Cardiac muscle cell (in vitro differentiated cells and primary cell): ENCODE measurements at regions not wholly inside any gene's neighbourhood (a gene's known extent, or its start where the extent isn't known, plus 50 kb on each side); places are given as distances from the start of the nearest gene placed in this dataset.

Experiments used
- DNase-seq, 2 donors: peaks; one replicate each; pipeline versions ENCODE4 v3.0.0 to v3.0.0-alpha.2; 2010 to 2017; ENCODE audit warnings: low read depth in 1 of 2, low spot score in 1 of 2
- H3K27ac ChIP-seq: fragments of 200-600 bp; sonication (generic); 2 replicates; pipeline ENCODE4 v1.5.1; 2016
- H3K27me3 ChIP-seq: fragments of 200-600 bp; sonication (generic); 2 replicates; pipeline ENCODE4 v1.6.0; 2016; ENCODE audit warnings: control low read depth
- H3K36me3 ChIP-seq: fragments of 200-600 bp; sonication (generic); 2 replicates; pipeline ENCODE4 v1.5.1; 2016; ENCODE audit warnings: control low read depth
- H3K4me1 ChIP-seq: fragments of 200-600 bp; sonication (generic); 2 replicates; pipeline ENCODE4 v1.8.1; 2017; ENCODE audit warnings: low read depth, mild to moderate bottlenecking, mixed run types
- H3K4me3 ChIP-seq: fragments of 200-600 bp; sonication (generic); 2 replicates; pipeline ENCODE4 v1.5.1; 2016; ENCODE audit warnings: mild to moderate bottlenecking
- H3K9me3 ChIP-seq: fragments of 200-600 bp; sonication (generic); 2 replicates; pipeline ENCODE4 v1.5.1; 2017; ENCODE audit warnings: low read depth, mild to moderate bottlenecking, control low read depth
- CTCF ChIP-seq: IDR thresholded peaks from 2 replicates; pipeline ENCODE4 v1.5.1; 2012; ENCODE audit warnings: low read depth, mild to moderate bottlenecking, low read length

GRCh38 chr12:101539148-101539547, 55.6 kb upstream of the MYBPC1 start:
- Histone ChIP-seq H3K27me3 (peaks cover 75% of the 10 kb centered on the region), H3K4me1 (no peaks in the 10 kb centered on the region)

More at GRCh38 chr12:101539148-101539547, 55.6 kb upstream of the MYBPC1 start:
- Histone ChIP-seq H3K27ac (no peak overlapping the region), H3K4me3 (no peak overlapping the region), H3K9me3 (no peaks in the 10 kb centered on the region), H3K36me3 (no peaks in the 10 kb centered on the region)
- DNase-seq: peak in 1 of 2 donors; percentile 25
- no peak for TF ChIP-seq CTCF
